ENCODE measurements at regions not wholly inside any gene's neighbourhood (a gene's known extent, or its start where the extent isn't known, plus 50 kb on each side); places are given as distances from the start of the nearest gene placed in this dataset.

- 9% methylated on average over 7 of the region's 7 CpGs for WGBS (ENCODE audit: insufficient coverage, insufficient replicate concordance, low lambda C conversion rate, missing lambda C conversion rate)
Measured at GRCh38 chr16:26598998-26599784, 467.5 kb upstream of the C16orf82 start.

GRCh38 chr16:26599785-26600104 lies 467.0 kb upstream of the C16orf82 start:
- FAIRE-seq (no peak), DNase-seq (ENCODE audit: low read depth, low spot score) (no peak), ATAC-seq (no peak)
- ChIA-PET RAD21 (ENCODE audit: unreplicated experiment) (no interaction called here), POLR2A (no interaction called here), SMC1A (ENCODE audit: uncharacterized antibody, unreplicated experiment) (no interaction called here), CTCF (no interaction called here)
- H2AFZ ChIP-seq (ENCODE audit: control insufficient read depth, low read depth, low read length): no peak overlapping the region
- H3K4me2 ChIP-seq (ENCODE audit: control insufficient read depth, insufficient read depth): no peak overlapping the region
- H3K9me3 ChIP-seq (replicated peaks; ENCODE audit: control insufficient read depth, insufficient read depth, low read length): no peaks in the 10 kb centered on the region
- no peaks in the 10 kb centered on the region for H3K79me2 ChIP-seq (ENCODE audit: control insufficient read depth, insufficient read depth, low read length)
- no peak overlapping the region for H3K27ac ChIP-seq (ENCODE audit: control insufficient read depth, insufficient read depth)
- no peaks in the 10 kb centered on the region for H3K4me1 ChIP-seq (ENCODE audit: control insufficient read depth, insufficient read depth, low read length)
- intact Hi-C loops (cut with micrococcal nuclease; ENCODE audit: unreplicated experiment): no loop called here
- H3K9ac ChIP-seq (ENCODE audit: control insufficient read depth, insufficient read depth, low read length): no peak overlapping the region
- H3K27me3 ChIP-seq (replicated peaks in 1 of 2; ENCODE audit: control insufficient read depth in 2 of 2, insufficient read depth in 2 of 2, low read length in 1 of 2): no peaks in the 10 kb centered on the region
- in situ Hi-C loops (cut with MboI): no loop called here
- no peaks in the 10 kb centered on the region for H4K20me1 ChIP-seq (ENCODE audit: control insufficient read depth, insufficient read depth)
- H3K36me3 ChIP-seq (ENCODE audit: control insufficient read depth in 2 of 2, insufficient read depth in 2 of 2, low read length in 1 of 2): no peaks in the 10 kb centered on the region
- WGBS (ENCODE audit: insufficient coverage, insufficient replicate concordance, low lambda C conversion rate, missing lambda C conversion rate): 4% methylated on average over 2 of the region's 2 CpGs
- BruUV-seq (replicated peaks): no TSS peak
- TF ChIP-seq IKZF2 (IDR thresholded peaks at IDR 0.05) (no peak), HDAC2 (IDR thresholded peaks at IDR 0.05) (no peak), POLR2AphosphoS2 (IDR thresholded peaks at IDR 0.05; ENCODE audit: low read depth, low read length) (no peak), BCL3 (IDR thresholded peaks at IDR 0.05; ENCODE audit: borderline replicate concordance, insufficient read depth, low read depth, low read length, poor library complexity, severe bottlenecking) (no peak), EGR1 (IDR thresholded peaks at IDR 0.05; ENCODE audit: borderline replicate concordance in 1 of 2, low read depth in 2 of 2, low read length in 2 of 2) (no peak), EED (IDR thresholded peaks at IDR 0.05; ENCODE audit: low read depth) (no peak), SKIL (IDR thresholded peaks at IDR 0.05; ENCODE audit: low read depth, poor library complexity, severe bottlenecking) (no peak)
- no peak overlapping the region for H3K4me3 ChIP-seq

More at GRCh38 chr16:26598998-26599784, 467.5 kb upstream of the C16orf82 start:
- Histone ChIP-seq H3K79me2 (ENCODE audit: control insufficient read depth, insufficient read depth, low read length) (no peaks in the 10 kb centered on the region), H3K36me3 (ENCODE audit: control insufficient read depth in 2 of 2, insufficient read depth in 2 of 2, low read length in 1 of 2) (no peaks in the 10 kb centered on the region), H3K27ac (ENCODE audit: control insufficient read depth, insufficient read depth) (no peak overlapping the region), H2AFZ (ENCODE audit: control insufficient read depth, low read depth, low read length) (no peak overlapping the region), H3K4me2 (ENCODE audit: control insufficient read depth, insufficient read depth) (no peak overlapping the region), H4K20me1 (ENCODE audit: control insufficient read depth, insufficient read depth) (no peaks in the 10 kb centered on the region), H3K9ac (ENCODE audit: control insufficient read depth, insufficient read depth, low read length) (no peak overlapping the region), H3K27me3 (replicated peaks in 1 of 2; ENCODE audit: control insufficient read depth in 2 of 2, insufficient read depth in 2 of 2, low read length in 1 of 2) (no peaks in the 10 kb centered on the region), H3K4me3 (no peak overlapping the region), H3K9me3 (replicated peaks; ENCODE audit: control insufficient read depth, insufficient read depth, low read length) (no peaks in the 10 kb centered on the region), H3K4me1 (ENCODE audit: control insufficient read depth, insufficient read depth, low read length) (no peaks in the 10 kb centered on the region)
- CTCF ChIA-PET: no interaction called here
- ATAC-seq (no peak), DNase-seq (ENCODE audit: low read depth, low spot score) (no peak), FAIRE-seq (no peak)
- in situ Hi-C loops (cut with MboI): no loop called here
- intact Hi-C loops (cut with micrococcal nuclease; ENCODE audit: unreplicated experiment): no loop called here
- RAD21 ChIA-PET (ENCODE audit: unreplicated experiment): no interaction called here
- SMC1A ChIA-PET (ENCODE audit: uncharacterized antibody, unreplicated experiment): no interaction called here
- no TSS peak for BruUV-seq (replicated peaks)
- TF ChIP-seq TAF1 (IDR thresholded peaks at IDR 0.05; ENCODE audit: borderline replicate concordance, low read depth, low read length): no peak
- TF ChIP-seq SIX5 (IDR thresholded peaks at IDR 0.05; ENCODE audit: low read depth, low read length, severe bottlenecking): no peak
- POLR2A ChIA-PET: no interaction called here

Data from GM12878 (cell line).